Endodermal cell (in vitro differentiated cells): ENCODE measurements at regions not wholly inside any gene's neighbourhood (a gene's known extent, or its start where the extent isn't known, plus 50 kb on each side); places are given as distances from the start of the nearest gene placed in this dataset.

ENCODE experiments used
- DNase-seq: peaks from one replicate; pipeline ENCODE4 v3.0.0-alpha.2; 2017
- H3K27ac ChIP-seq: 2 replicates; pipeline ENCODE4 v1.5.1; 2013; ENCODE audit warnings: mild to moderate bottlenecking, low read depth, low read length, moderate library complexity
- H3K27me3 ChIP-seq: 2 replicates; pipeline ENCODE4 v1.6.1; 2013; ENCODE audit warnings: mild to moderate bottlenecking, low read length, moderate library complexity; ENCODE audit not compliant: insufficient read depth, control insufficient read depth, poor library complexity, severe bottlenecking
- H3K36me3 ChIP-seq: 2 replicates; pipeline ENCODE4 v1.7.0; 2013; ENCODE audit warnings: mild to moderate bottlenecking, low read length, moderate library complexity; ENCODE audit not compliant: control insufficient read depth, insufficient read depth
- H3K4me1 ChIP-seq: one replicate; pipeline ENCODE4 v1.7.0; 2013; ENCODE audit warnings: low read length; ENCODE audit not compliant: control insufficient read depth, insufficient read depth
- H3K4me3 ChIP-seq: 2 replicates; pipeline ENCODE4 v1.5.1; 2013; ENCODE audit warnings: mild to moderate bottlenecking, low read length, moderate library complexity
- H3K9ac ChIP-seq: 2 replicates; pipeline ENCODE4 v1.6.1; 2013; ENCODE audit warnings: mild to moderate bottlenecking, low read length, moderate library complexity; ENCODE audit not compliant: poor library complexity, severe bottlenecking; ENCODE audit errors: extremely low read depth
- H3K9me3 ChIP-seq: 2 replicates; pipeline ENCODE4 v1.6.1; 2013; ENCODE audit warnings: mild to moderate bottlenecking, low read length, moderate library complexity; ENCODE audit not compliant: control insufficient read depth
- H3K27ac Mint-ChIP-seq: 2 replicates; pipeline ENCODE4 v1.8.0; 2020; ENCODE audit warnings: mixed read lengths
- H3K27me3 Mint-ChIP-seq: 2 replicates; pipeline ENCODE4 v1.8.0; 2021; ENCODE audit warnings: mild to moderate bottlenecking, mixed read lengths; ENCODE audit not compliant: insufficient read depth
- H3K36me3 Mint-ChIP-seq: 2 replicates; pipeline ENCODE4 v1.8.0; 2020; ENCODE audit warnings: low read depth, mixed read lengths
- H3K4me1 Mint-ChIP-seq: 2 replicates; pipeline ENCODE4 v1.8.0; 2020; ENCODE audit warnings: mixed read lengths
- H3K4me3 Mint-ChIP-seq: 2 replicates; pipeline ENCODE4 v1.8.0; 2020; ENCODE audit warnings: mild to moderate bottlenecking, moderate library complexity, mixed read lengths
- H3K9me3 Mint-ChIP-seq: 2 replicates; pipeline ENCODE4 v1.8.0; 2020; ENCODE audit warnings: mild to moderate bottlenecking, mixed read lengths
- CTCF ChIP-seq: fragments of 200-600 bp; sonication (generic); conservative IDR thresholded peaks from 2 replicates; pipeline ENCODE4 v1.5.0; 2021; ENCODE audit warnings: antibody characterized with exemption, mild to moderate bottlenecking
- WGBS, 2 experiments: methylation state at CpG; one replicate each; pipeline versions ENCODE4 v1.1.5 to v1.1.7; 2013; ENCODE audit warnings: missing lambda C conversion rate in 2 of 2, mixed read lengths in 1 of 2; ENCODE audit not compliant: insufficient coverage in 1 of 2, insufficient read length in 1 of 2; 5-methylcytosine and 5-hydroxymethylcytosine counted together

GRCh38 chr14:80310938-80311750 is 99.8 kb upstream of the DIO2 start:
- Histone ChIP-seq H3K27me3 (no peaks in the 10 kb centered on the region), H3K27ac (no peak overlapping the region), H3K36me3 (no peaks in the 10 kb centered on the region), H3K9ac (no peak overlapping the region), H3K9me3 (no peaks in the 10 kb centered on the region), H3K4me1 (no peaks in the 10 kb centered on the region), H3K4me3 (no peak overlapping the region)
- peaks cover 3% of the 10 kb centered on the region for H3K27me3 Mint-ChIP-seq
- peaks cover 3% of the 10 kb centered on the region for H3K4me1 Mint-ChIP-seq
- no peak overlapping the region for H3K27ac Mint-ChIP-seq
- H3K36me3 Mint-ChIP-seq = no peaks in the 10 kb centered on the region
- WGBS, 2 experiments = 89 to 94% methylated on average over 4 to 5 of the region's 5 CpGs
- H3K9me3 Mint-ChIP-seq = no peaks in the 10 kb centered on the region
- H3K4me3 Mint-ChIP-seq = no peak overlapping the region
- TF ChIP-seq CTCF = no peak
- DNase-seq = no peak

GRCh38 chr14:80304125-80304766 is 92.9 kb upstream of the DIO2 start:
- Mint-ChIP-seq H3K4me1 (no peaks in the 10 kb centered on the region), H3K27me3 (no peaks in the 10 kb centered on the region), H3K4me3 (no peak overlapping the region), H3K9me3 (no peaks in the 10 kb centered on the region), H3K36me3 (no peaks in the 10 kb centered on the region), H3K27ac (no peak overlapping the region)
- DNase-seq = no peak
- H3K9me3 ChIP-seq = no peaks in the 10 kb centered on the region
- H3K27ac ChIP-seq = no peak overlapping the region
- no peak overlapping the region for H3K9ac ChIP-seq
- H3K4me1 ChIP-seq = no peaks in the 10 kb centered on the region
- no peaks in the 10 kb centered on the region for H3K27me3 ChIP-seq
- H3K36me3 ChIP-seq = no peaks in the 10 kb centered on the region
- 89 to 93% methylated on average over 6 of the region's 6 CpGs for WGBS, 2 experiments
- no peak for TF ChIP-seq CTCF
- no peak overlapping the region for H3K4me3 ChIP-seq

- Mint-ChIP-seq H3K4me1 (no peaks in the 10 kb centered on the region), H3K36me3 (no peaks in the 10 kb centered on the region), H3K4me3 (no peak overlapping the region), H3K27ac (no peak overlapping the region), H3K27me3 (no peaks in the 10 kb centered on the region), H3K9me3 (peaks cover 2% of the 10 kb centered on the region)
- Histone ChIP-seq H3K9me3 (no peaks in the 10 kb centered on the region), H3K4me1 (no peaks in the 10 kb centered on the region), H3K36me3 (no peaks in the 10 kb centered on the region), H3K4me3 (no peak overlapping the region), H3K27me3 (no peaks in the 10 kb centered on the region), H3K9ac (no peak overlapping the region), H3K27ac (no peak overlapping the region)
- no peak for DNase-seq
- TF ChIP-seq CTCF = no peak
- WGBS, 2 experiments = 76 to 80% methylated on average over 1 to 2 of the region's 2 CpGs
Measured at GRCh38 chr14:80300351-80300750, 89.0 kb upstream of the DIO2 start.
